Calu3 (cell line): ENCODE measurements at regions not wholly inside any gene's neighbourhood (a gene's known extent, or its start where the extent isn't known, plus 50 kb on each side); places are given as distances from the start of the nearest gene placed in this dataset.
"Not testable (repeated sequence)": the region's sequence is repeated elsewhere in the genome, so short reads cannot be mapped to it uniquely, and the experiment has no call there.

ENCODE experiments used
- BruUV-seq: library from RNA; stranded (reverse); fragments of 400-500 nt; replicated peaks from 2 replicates; lab custom pipeline; 2021; lab: Mats Ljungman, UMichigan
- CTCF ChIA-PET: fragments of 300-600 bp; sonication (Branson Sonifier 250); formaldehyde crosslinking; loops from one replicate; lab custom pipeline; 2022; ENCODE audit warnings: antibody characterized with exemption; lab: Charles Lee
- DNase-seq: peaks from one replicate; pipeline ENCODE4 v3.0.0; 2022
- H3K27ac Mint-ChIP-seq: one replicate; pipeline ENCODE4 v1.8.0; 2022; ENCODE audit warnings: mixed read lengths; ENCODE audit not compliant: unreplicated experiment
- H3K27me3 Mint-ChIP-seq: one replicate; pipeline ENCODE4 v1.8.0; 2022; ENCODE audit warnings: mixed read lengths; ENCODE audit not compliant: unreplicated experiment
- H3K36me3 Mint-ChIP-seq: one replicate; pipeline ENCODE4 v1.8.0; 2022; ENCODE audit warnings: mild to moderate bottlenecking, moderate library complexity, mixed read lengths; ENCODE audit not compliant: insufficient read depth, unreplicated experiment
- H3K4me1 Mint-ChIP-seq: one replicate; pipeline ENCODE4 v1.8.0; 2022; ENCODE audit warnings: mild to moderate bottlenecking, low read depth, mixed read lengths; ENCODE audit not compliant: unreplicated experiment
- H3K4me3 Mint-ChIP-seq: one replicate; pipeline ENCODE4 v1.8.0; 2022; ENCODE audit warnings: mild to moderate bottlenecking, low read depth, moderate library complexity, mixed read lengths; ENCODE audit not compliant: unreplicated experiment
- H3K9me3 Mint-ChIP-seq: one replicate; pipeline ENCODE4 v1.8.0; 2022; ENCODE audit warnings: low read depth, mixed read lengths; ENCODE audit not compliant: unreplicated experiment
- intact Hi-C: fragments of 100-400 bp; cut with micrococcal nuclease; formaldehyde crosslinking; loops from one replicate; pipeline ENCODE4 v1.10.0; 2022; ENCODE audit not compliant: unreplicated experiment
- TF ChIP-seq, protein P1 (sequence below): fragments of 200-600 bp; IDR thresholded peaks from one replicate; pipeline ENCODE4 v1.8.0; 2022; ENCODE audit warnings: antibody characterized with exemption; ENCODE audit not compliant: unreplicated experiment

DNA sequence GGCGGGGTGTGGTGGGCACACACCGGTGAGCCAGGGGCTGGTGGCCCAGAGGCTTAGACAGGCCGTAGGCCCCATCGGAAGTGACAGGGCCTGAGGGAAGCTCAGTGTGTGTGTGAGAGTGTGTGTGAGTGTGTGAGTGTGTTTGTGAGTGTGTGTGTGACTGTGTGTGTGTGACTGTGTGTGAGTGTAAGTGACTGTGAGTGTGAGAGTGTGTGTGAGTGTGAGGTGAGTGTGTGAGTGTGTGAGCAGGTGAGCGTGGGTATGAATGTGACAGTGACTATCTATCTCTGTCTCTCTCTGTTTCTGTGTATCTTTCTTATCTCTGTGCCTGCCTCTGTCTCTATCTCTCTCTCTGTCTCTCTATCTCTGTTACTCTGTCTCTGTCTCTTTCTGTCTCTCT, 171.6 kb downstream of the TMEM121 start:
- Mint-ChIP-seq H3K27me3 (peaks cover 45% of the 10 kb centered on the region), H3K9me3 (peaks cover 21% of the 10 kb centered on the region)
- H3K4me3 Mint-ChIP-seq, H3K4me1 Mint-ChIP-seq, intact Hi-C loops, CTCF ChIA-PET, BruUV-seq, H3K36me3 Mint-ChIP-seq, H3K27ac Mint-ChIP-seq, DNase-seq: not testable (repeated sequence)

DNA sequence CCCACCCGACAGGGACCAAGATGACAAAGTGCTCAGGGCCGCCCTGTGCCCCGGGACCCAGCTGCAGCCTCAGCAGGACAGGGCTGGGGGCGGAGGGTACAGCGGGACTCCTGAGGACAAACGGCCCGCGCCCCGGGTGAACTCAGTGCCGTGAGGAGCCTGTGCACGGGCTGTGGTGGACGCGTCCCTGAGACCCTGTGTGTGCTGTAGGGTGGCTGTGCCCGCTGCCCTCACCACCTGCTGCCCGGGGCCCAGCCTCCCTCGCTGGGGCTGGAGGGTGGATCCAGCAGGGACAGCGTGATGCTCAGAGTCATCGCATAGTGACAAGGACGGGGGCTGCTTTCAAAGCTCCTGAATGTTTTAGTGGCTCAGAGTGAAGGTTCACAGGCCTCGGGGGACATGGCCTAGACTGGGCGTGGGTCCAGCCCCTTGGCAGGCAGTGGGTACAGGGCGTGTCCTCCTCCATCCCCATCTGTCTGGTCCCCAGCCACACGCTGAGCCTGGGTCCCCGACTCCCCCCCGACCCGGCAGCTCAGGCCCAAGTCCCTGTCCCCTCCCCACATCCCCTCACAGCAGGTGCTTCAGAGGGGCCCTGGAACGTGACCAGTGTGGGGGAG, 172.7 kb downstream of the TMEM121 start:
- H3K27ac Mint-ChIP-seq, H3K4me1 Mint-ChIP-seq, intact Hi-C loops, BruUV-seq, H3K36me3 Mint-ChIP-seq, DNase-seq, H3K4me3 Mint-ChIP-seq, CTCF ChIA-PET: not testable (repeated sequence)
- Mint-ChIP-seq H3K9me3 (peaks cover 13% of the 10 kb centered on the region), H3K27me3 (peaks cover 36% of the 10 kb centered on the region)

DNA sequence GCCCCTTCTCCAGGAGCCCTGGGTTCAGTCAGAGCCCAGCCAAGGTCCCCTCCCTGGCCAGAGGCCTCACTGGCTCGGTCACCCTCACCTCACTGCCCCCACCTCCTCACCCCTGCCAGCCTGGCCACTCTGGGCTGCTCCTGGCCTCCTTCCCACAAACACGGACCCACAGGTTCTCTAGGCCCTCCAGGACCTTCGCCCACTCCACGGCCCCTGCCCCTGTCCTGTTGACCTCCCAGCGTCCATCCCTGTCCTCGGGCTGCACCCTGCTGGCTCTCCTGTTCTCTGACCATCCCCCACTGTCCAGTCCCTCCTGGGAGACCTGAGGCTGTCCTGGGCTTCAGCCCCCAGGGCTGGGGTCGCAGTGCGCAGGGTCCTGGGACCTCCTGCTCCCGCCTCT, 173.3 kb downstream of the TMEM121 start:
- H3K27me3 Mint-ChIP-seq = peaks cover 32% of the 10 kb centered on the region
- intact Hi-C loops, H3K27ac Mint-ChIP-seq, H3K4me1 Mint-ChIP-seq, H3K9me3 Mint-ChIP-seq, BruUV-seq, DNase-seq, H3K4me3 Mint-ChIP-seq, H3K36me3 Mint-ChIP-seq, CTCF ChIA-PET: not testable (repeated sequence)

DNA sequence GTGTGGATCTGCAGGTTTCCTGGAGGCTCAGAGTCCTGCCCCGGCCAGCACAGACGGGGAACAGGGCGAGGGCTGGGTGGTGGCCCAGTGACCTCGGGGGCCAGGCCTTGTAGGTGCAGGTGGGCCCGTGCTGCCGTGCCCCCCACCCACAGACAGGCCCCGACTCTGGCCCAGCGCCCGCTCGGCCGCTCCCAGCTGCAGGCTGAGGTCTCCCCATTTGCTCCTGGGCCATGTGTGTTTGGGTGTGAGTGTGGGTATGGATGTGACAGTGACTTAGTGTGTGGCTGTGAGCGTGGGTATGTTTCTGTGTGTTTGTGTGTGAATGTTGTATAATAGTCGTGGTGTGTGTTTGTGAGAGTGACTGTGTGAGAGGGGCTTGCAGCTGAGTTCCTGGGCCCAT, 173.8 kb downstream of the TMEM121 start:
- DNase-seq, H3K9me3 Mint-ChIP-seq, BruUV-seq, H3K27ac Mint-ChIP-seq, H3K4me3 Mint-ChIP-seq, H3K36me3 Mint-ChIP-seq, intact Hi-C loops, H3K4me1 Mint-ChIP-seq, CTCF ChIA-PET: not testable (repeated sequence)
- peaks cover 32% of the 10 kb centered on the region for H3K27me3 Mint-ChIP-seq

DNA sequence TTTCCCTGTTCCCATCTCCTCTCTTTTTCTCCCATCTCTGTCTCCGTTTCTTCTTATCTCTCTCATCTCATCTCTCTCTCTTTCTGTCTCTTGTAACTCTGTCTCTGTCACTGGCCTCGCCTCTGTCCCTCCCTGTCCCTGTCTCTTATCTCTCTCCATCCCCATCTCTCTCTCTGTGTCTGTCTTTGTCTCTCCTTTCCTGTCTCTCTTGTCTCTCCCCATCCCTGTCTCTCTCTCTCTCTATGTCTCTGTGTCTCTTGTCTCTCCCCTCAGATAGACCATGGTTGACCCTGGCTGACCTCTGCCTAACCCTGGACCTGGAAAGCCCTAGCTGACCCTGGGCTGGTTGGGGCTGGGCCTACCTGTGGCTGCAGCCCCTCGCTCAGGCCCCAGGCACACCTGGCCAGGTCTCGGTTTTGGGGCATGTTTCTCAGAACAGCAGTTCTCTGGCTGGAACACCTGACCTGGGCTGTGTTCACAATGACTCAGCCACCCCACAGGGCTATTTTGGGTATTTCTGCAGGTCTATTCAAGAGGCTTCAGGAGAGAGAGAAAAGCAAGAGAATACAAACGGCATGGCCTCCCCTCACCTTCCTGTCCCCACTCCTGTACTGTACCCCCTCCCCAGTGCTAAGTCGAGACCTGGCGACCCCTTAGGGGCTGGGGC, 174.4 kb downstream of the TMEM121 start:
- Mint-ChIP-seq H3K36me3 (no peaks in the 10 kb centered on the region), H3K27me3 (peaks cover 32% of the 10 kb centered on the region), H3K4me1 (peaks cover 6% of the 10 kb centered on the region), H3K4me3 (no peak overlapping the region), H3K27ac (no peak overlapping the region), H3K9me3 (no peaks in the 10 kb centered on the region)
- TF ChIP-seq, protein P1, sequence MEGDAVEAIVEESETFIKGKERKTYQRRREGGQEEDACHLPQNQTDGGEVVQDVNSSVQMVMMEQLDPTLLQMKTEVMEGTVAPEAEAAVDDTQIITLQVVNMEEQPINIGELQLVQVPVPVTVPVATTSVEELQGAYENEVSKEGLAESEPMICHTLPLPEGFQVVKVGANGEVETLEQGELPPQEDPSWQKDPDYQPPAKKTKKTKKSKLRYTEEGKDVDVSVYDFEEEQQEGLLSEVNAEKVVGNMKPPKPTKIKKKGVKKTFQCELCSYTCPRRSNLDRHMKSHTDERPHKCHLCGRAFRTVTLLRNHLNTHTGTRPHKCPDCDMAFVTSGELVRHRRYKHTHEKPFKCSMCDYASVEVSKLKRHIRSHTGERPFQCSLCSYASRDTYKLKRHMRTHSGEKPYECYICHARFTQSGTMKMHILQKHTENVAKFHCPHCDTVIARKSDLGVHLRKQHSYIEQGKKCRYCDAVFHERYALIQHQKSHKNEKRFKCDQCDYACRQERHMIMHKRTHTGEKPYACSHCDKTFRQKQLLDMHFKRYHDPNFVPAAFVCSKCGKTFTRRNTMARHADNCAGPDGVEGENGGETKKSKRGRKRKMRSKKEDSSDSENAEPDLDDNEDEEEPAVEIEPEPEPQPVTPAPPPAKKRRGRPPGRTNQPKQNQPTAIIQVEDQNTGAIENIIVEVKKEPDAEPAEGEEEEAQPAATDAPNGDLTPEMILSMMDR = no peak
- DNase-seq = no peak
- CTCF ChIA-PET = no interaction called here
- BruUV-seq = no TSS peak
- intact Hi-C loops = no loop called here

DNA sequence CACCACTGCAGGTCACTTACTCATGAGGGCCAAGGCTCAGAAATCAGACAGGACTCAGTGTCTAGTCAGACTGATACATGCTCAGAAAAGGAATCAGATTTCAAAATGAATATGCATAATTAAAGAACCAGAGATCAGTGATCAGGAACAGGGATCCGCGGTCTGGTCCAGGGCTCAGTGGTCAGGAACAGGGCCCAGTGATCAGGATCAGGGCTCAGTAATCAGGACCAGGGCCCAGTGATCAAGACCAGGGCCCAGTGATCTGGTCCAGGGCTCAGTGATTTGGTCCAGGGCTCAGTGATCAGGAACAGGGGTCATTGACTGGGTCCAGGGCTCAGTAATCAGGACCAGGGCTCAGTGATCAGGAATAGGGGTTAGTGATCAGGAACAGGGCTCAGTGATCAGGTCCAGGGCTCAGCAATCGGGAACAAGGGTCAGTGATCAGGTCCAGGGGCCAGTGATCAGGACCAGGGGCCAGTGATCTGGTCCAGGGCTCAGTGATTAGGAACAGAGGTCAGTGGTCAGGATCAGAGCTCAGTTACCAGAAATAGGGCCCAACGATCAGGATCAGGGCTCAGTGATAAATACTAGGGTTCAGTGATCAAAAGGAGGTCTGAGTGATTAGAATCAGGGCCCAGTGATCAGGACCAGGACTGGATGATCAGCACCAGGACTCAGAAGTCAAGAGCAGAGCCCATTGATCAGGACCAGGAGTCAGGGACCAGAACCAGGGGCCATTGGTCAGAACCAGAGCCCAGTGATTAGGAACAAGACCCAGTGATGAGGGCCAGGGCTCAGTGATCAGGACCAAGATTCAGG, 175.3 kb downstream of the TMEM121 start:
- Mint-ChIP-seq H3K4me1 (peaks cover 6% of the 10 kb centered on the region), H3K9me3 (no peaks in the 10 kb centered on the region), H3K27ac (no peak overlapping the region), H3K4me3 (no peak overlapping the region), H3K36me3 (no peaks in the 10 kb centered on the region), H3K27me3 (peaks cover 35% of the 10 kb centered on the region)
- intact Hi-C loops = no loop called here
- TF ChIP-seq, protein P1 = no peak
- BruUV-seq = no TSS peak
- DNase-seq = no peak
- CTCF ChIA-PET = interaction anchor here (0.6 kb wide), 1 partner anchor 71 kb away, joined by 7 read pairs; no protein-coding TSS in a partner anchor
